GM19455 (cell line): ENCODE measurements at regions not wholly inside any gene's neighbourhood (a gene's known extent, or its start where the extent isn't known, plus 50 kb on each side); places are given as distances from the start of the nearest gene placed in this dataset.

Experiments used
- ATAC-seq: cut with Tn5 transposase; IDR thresholded peaks from one replicate; pipeline ENCODE4 v1.9.1; 2021; ENCODE audit not compliant: unreplicated experiment

DNA sequence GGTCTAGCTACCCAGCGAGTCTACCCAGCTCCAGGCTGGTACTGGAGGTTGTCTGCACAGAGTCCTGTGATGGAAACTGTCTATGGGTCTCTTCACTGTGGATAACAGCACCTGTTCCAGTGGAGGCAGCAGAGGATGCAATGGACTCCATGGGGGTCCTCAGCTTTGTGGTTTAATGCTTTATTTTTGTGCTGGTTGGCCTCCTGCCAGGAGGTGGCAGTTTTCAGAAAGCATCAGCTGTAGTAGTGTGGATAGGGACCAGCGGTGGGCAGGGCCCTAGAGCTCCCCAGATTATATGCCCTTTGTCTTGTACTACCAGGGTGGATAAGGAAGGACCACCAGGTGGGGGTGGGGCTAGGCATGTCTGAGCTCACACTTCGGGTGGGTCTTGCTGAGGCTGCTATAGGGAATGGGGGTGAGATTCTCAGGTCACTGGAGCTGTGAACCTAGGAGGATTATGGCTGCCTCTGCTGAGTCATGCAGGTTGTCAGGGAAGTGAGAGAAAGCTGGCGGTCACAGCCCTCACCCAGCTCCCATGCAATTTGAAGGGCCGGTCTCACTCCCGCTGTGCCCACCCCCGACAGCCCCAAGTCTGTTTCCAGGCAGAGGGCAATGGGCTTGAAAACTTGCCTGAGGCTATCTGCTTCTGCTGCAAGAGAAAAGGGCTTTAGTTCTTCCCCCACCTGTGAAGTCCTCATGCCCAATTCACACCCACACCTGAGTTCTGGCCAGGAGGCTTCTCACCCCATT is 397.1 kb downstream of the TLE1 start:
- ATAC-seq, result no peak

DNA sequence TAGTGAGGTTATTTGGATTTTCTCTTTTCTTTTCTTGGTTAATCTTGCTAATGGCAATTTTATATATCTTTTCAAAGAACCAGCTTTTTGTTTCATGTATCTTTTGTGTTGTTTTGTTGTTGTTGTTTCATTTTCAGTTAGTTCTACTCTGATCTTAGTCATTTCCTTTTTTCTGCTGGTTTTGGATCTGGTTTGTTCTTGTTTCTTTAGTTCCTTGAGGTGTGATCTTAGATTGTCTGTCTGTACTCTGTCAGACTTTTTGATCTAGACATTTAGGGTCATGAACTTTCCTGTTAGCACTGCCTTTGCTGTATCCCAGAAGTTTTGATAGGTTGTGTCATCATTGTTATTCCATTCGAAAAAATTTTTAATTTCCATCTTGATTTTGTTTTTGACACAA is 399.7 kb downstream of the TLE1 start:
- no peak for ATAC-seq

DNA sequence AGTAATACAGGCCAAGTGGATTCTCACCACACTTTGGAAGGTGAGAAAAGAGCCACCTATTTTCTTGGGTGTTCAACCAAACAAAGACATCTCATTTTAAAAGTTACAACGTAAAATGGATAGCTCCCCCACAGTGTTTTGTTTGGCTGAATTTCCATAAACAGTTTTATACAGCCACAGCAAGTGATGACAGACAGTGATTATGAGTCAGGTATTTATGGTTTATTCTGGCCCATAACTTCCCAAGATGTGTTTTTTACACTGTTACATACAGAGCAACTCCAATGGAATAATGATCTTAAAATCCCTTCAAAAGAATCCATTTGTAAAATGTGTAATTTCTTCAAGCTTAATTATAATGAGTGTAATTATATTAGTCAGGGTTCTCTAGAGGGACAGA is 421.3 kb downstream of the TLE1 start:
- ATAC-seq, result no peak

DNA sequence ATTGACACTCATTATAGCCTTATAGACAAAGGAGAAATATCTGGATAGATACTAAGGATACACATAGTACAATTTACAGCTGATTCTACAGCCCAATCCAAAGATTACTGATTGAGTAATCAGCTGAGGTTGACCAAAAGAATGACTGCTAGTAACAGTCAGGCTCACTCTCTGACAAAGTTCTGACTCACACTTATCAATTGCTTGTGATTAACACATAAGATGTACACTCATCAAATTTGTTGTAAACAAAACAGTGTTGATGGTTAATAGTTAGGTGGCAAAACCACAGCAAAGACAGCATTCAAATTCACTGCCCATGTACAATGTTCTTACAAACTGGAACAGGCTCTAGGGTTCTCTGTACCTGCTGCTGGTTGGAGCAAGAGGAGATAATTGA is 422.7 kb downstream of the TLE1 start:
- ATAC-seq, result no peak

DNA sequence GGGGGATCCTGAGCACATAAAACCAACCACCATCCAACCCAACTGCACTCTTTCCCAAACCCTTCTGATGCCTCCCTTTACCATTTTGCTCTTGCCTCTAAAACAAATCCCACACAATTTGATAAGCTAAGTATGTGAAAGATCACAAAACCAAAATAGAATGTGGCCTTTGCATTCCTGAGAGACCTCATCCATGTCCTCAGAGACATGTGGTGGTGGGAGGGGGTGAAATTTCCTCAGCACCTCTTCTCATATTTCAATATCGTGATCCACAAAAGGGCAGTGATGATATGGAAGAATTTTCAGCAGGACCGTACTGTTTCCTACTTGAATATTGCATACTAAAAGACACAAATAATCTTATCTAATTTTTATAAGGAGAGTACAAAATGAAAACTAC is 423.3 kb downstream of the TLE1 start:
- no peak for ATAC-seq

DNA sequence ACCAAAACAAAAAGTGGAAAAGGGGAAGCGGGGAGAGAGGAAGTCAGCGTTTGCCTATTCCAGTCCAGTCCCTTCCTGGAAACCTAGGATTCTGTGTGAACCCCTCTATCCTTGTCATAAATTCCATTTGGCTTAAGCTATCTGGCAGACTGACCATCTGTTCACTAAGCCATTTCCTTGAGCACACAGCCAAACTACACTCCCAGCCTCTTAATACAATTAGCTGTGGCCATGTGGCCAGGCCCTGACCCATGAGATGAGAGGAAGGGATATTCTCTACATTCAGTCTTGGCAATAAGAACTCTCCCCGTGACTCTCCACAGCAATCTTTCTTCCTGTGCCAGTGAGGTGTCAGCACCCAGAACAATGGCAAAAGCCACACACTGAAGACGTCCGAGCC is 424.8 kb downstream of the TLE1 start:
- ATAC-seq, result no peak

DNA sequence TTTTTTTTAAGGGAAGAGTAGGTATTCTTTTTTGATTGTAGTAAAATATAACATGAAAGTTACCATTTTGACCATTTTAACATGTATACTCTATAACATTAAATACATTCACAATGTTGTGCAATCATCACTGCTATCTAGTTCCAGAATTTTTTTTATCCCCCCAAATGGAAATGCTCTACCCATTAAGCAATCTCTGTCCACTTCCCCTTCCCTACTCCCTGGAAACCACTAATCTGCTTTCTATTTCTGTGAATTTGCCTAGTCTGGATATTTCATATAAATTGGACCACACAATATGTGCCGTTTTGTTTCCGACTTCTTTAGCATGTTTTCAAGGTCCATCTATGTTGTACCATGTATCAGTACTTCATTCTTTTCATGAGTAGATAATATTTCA is 429.5 kb downstream of the TLE1 start:
- no peak for ATAC-seq

DNA sequence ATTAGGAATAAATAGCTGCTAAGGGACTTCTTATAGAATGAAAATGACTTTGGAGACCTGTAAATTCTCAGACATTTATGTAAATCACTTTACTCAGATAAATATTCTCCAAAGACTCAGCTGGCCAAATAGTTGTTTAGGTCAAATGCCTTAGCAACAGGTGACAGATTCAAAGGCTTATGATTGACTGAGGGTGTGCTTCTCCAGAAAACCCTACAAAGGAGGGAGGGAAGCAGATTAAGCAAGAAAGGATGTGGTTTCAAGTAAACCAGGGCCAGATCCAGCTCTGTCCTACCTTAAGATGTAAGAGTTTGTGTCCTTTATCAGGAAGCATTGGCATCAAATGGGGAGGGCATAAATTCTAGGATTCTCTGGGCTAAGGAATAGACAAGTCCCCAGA is 433.0 kb downstream of the TLE1 start:
- no peak for ATAC-seq

DNA sequence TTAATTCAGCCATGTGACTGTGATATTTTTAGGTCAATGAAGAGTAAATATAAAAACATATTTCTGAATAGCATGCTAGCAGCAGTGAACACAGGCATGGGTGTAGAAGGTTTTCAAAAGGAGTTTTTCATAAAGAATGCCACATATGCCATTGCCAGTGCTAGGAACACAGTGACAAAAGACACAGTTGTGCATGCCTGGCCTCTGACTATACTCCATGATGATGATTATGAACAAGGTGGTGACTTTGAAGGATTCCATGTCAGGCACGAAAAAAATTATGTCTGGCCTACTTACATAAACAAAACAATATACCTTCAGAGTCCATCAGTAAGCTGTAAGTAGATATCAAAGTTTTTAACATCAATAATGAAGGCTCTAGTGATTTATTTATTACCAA is 438.7 kb downstream of the TLE1 start:
- no peak for ATAC-seq

DNA sequence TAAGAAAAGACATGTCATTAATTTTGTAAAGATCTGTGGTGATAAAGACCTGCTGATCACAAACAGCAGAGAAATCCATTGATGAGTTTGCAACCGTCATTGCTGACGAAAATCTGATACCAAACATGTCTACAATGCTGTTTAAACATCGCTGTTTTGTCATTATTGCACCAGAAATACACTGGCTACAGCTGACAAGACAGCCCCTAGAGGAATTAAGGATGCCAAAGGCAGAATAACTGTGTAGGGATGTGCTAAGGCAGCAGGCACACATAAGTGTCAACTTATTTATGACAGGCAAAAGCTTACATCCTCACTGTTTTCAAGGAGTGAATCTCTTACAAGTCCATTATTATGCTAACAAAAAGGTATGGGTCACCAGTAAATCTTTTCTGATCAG is 439.3 kb downstream of the TLE1 start:
- ATAC-seq, result no peak

DNA sequence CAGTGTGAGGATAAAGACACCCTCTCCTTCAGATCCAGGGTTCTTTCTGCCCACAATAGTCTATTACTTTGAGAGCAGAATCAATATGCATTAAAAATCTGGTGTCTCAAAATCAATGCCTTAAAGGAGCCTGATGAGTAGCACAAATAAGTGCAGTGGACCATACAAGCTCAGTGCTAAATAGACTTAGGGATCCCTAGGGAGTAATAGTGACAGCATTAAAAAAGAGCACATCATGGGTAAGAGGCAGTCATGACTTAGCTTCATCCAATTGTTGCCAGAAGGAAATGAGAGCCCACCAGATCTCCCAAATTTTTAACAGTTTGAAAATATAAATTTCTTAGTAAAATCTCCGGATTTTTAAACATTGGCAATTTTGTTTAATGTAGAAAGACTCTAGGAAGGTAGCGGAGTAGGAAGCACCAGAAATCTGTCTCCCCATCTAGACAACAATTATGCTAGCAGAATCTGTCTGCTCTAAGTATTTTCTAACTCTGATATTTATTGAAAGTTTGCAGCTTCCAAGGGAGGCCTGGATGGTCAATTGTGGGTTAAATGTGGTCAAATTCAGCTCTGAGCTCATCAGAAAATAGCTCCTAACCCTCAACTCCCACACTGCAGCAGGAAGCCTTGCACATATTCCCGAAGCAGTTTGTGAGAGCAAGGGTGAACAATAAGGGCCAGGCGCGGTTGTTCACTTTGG is 443.9 kb downstream of the TLE1 start:
- ATAC-seq, result no peak

DNA sequence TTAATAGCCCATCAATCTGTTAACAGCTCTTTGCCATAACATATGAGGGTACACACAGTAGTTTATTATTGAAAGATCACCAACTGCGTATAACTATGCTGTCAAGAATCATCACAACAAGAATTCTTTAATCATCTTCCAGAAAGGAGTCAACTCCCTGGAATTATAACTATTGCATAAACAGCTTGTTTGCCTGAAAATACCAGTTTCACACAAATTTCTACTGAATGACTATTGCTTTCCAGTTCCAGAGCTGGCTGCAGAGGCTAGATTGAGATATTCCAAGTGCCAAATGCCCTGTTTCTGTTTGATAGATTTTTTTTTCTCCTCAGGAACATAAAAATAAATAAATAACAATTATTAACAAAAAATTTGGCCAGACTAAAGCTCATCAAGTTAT is 444.7 kb downstream of the TLE1 start:
- no peak for ATAC-seq

DNA sequence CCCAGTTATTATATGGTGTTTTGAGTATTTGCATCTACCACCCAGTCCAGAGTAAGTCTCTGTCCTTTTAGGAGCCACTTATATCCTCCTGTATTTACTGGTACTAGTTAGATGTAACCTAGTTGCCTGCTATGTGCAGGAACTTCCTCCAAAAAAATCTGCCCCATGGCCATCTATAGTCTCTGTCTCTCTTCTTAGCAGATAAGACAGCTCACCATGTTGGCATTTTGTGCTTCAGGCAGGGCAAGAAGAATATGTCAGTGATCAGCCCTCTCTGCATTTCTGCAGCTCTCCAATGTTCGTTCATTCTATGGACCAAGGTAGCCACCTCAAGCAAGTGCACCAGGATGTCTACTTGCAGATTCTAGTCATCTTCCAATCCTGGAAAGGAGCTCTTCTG is 446.5 kb downstream of the TLE1 start:
- no peak for ATAC-seq

DNA sequence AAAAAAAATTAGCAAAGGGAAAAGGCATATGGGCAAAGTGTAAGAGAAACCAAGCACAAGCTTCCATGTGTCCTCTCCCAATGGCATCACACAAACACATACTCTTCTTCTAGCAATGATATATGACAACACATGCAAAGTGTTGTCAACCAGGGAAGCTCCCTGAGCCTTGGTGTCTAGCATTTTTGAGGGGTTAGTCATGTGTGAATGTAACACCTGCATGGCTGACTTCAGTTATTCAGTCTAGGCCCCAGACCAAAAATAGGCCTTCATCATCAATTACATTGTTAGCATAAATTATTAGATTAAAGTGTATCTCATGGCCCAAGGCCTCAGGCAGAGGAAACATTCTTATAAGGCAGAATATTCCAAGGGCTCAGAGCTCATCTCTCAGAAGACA is 450.0 kb downstream of the TLE1 start:
- ATAC-seq, result no peak

DNA sequence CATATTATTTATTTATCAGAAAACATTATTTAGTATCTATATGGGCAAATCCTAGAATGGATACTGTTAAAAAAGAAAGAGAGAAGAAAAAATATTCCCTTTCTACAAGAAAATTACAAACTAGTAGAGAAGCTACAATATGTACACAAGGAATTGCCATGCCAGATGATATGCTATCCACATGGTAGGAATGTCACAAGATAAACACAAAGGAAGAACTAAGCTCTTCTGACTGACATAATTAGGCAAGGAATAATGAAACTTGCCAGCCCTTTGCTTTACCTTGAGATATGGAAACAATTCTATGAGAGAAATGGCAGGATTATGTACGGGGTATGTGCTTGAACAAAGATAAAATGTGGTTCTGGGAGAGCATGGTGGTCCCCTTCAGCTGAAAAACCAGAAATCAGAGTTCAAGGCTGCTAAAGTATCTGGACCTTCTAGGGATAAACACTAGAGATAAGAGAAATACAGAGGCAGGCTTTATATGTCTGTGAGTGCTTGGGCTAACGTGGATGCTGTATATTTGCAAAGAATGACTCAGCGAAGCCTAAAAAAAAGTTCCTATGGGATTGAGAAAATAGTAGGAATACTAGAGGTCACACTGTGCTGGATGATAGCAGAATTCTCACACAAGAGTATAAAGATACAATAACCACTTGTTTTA is 451.6 kb downstream of the TLE1 start:
- no peak for ATAC-seq

DNA sequence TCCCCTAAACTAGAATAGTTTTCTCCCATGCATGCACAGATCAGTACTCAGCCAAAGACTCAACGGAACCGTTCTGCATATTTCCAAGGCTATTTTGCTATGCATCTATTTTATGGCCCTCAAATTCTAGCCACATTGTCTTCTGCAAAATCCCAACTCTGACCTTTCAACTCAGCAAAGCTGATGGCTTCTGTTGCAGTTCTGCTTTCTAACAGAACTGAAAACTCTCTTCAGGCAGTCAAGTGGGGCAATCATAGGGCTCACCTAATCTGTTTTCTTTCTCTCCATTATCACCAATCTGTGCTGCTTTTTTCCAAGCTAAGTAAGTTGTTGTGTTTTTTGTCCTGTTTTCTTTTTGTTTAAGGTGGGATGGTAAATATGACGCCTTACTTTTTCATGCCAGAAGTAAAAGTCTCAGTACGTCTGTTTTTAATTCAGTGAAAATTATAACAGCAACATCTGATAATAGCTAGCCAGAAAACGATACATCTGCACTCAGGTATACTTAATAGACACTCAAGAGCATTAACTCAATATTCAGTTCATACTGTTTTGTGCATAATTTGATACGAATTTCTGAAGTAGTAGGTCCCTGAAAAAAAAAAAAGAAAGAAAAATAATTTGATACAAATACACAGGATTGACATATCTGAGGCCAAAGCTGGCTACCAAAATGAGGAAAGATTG is 454.3 kb downstream of the TLE1 start:
- no peak for ATAC-seq

DNA sequence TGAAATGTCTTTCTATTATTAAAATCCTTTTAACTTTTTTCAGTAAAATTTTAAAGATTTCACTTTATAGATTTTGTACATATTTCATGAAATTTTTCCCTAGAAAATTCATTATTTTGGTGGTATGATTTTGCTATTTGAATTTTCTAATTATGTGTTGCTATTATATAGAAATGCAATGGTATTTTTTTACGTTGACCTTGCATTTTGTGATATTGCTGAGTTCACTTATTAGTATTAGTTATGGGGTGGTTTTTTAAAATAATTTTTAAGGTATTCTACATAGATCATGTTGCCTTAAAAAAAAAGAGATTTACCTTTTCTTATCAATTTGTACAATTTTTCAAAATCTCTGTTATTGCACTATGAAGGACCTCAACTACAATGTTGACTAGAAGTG is 458.3 kb downstream of the TLE1 start:
- ATAC-seq, result no peak

DNA sequence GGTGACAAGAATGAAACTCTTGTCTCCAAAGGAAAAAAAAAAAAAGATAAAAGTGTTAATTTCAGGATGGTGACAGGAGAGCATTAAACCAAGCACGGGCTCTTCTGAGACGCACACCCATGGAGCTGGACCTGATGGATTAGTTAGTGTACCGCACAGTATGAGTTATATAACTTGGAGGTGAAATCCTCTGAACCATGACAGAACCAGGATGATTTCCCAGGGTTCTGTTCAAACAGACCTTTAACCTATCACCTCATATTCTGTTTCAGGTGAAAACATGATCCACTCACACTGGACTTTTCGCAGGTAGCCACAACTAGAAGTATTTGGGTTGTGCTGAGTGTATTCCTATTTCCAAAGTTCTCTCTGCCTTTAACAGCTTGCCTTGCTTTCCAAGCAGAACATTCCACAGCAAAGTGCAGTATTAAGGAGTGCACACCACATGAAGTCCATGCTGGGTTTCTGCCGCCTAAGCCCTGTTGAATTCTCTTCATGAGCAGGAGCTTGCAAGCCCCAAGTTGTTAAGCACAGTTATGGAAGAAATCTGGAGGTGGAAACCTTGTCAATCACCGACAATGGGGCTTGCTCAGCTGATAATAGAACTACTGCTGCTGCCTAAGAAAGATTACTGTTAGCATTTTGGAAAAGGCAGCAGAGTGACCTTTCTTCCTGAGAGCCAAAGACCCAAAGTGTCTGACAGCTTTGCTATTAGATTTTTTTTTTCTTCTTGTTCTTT is 461.7 kb downstream of the TLE1 start:
- ATAC-seq, result no peak

DNA sequence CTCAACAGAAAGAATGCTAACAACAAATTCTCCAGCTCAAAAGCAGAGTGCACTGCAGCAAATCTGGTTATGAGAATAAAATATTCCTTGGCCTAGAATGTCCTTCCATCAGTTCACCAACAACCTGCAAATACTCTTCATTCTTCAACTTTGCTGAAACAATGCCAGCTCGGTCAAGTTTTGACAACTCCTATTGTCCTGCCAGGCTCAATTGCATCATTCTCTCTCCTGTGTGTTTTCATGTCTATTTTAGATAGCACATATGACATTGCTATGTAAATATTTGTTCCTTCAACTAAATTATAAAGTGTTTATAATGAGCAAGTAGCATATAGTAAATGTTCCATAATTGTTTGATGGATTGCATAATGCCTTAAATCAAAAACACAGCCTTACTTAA is 463.8 kb downstream of the TLE1 start:
- no peak for ATAC-seq

DNA sequence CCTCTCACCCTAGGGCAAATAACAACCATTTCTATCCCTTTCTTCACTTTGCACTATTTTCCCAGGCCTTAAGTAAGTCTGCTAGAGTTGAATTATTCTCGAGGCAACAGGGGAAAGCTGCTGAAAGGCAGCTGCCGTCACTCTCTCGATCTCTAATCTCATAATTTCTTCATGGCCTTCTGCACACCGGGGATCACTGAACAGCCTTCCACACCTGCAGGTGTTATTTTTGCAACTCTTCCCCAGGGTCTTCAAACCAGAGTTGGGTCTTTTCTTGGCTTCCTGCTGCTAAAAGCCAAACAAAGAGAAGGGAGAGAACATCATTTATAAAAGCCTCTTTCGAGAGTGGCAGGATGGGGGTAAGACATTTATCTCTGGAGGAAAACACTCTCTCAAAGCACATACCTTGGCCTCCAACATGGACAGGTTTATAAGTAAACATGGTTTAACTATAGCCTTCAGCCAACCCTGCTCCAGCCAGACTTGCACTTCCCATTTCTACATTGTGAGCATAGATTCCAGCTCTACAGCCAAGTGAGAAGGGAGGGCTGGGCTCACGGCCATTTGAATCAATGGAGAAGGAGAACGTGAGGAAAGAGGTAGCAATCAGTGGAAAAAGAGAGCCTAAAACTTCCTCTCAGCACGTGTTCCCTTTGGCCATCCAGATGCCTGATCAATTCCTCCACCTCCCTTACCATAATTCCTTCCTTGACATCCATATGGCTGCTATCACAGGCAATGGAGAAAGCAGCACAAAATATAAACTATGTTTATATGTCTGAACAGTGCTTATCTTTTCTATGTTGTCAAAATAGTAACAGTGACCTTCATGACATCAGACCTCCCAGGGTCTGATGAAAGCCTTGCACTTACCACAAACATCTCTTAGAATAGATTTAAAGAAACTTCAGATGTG is 464.9 kb downstream of the TLE1 start:
- ATAC-seq, result no peak
